Left ventricle myocardium inferior (tissue), 1 donor: ENCODE measurements at regions not wholly inside any gene's neighbourhood (a gene's known extent, or its start where the extent isn't known, plus 50 kb on each side); places are given as distances from the start of the nearest gene placed in this dataset.

ENCODE experiments used
- DNase-seq: peaks from one replicate; pipeline ENCODE4 v3.0.0-alpha.2; 2020
- H3K27ac ChIP-seq: fragments of 200-600 bp; replicated peaks from 2 replicates; pipeline ENCODE4 v1.8.0; 2021
- H3K27me3 ChIP-seq: fragments of 200-600 bp; 2 replicates; pipeline ENCODE4 v1.8.0; 2021; ENCODE audit warnings: low read depth
- H3K36me3 ChIP-seq: fragments of 200-600 bp; 2 replicates; pipeline ENCODE4 v1.8.0; 2021
- H3K4me1 ChIP-seq: fragments of 200-600 bp; 2 replicates; pipeline ENCODE4 v1.8.0; 2021
- H3K4me3 ChIP-seq: fragments of 200-600 bp; 2 replicates; pipeline ENCODE4 v1.8.0; 2021; ENCODE audit warnings: mild to moderate bottlenecking, moderate library complexity
- H3K9me3 ChIP-seq: fragments of 200-600 bp; replicated peaks from 2 replicates; pipeline ENCODE4 v1.8.0; 2021
- CTCF ChIP-seq: fragments of 200-600 bp; IDR thresholded peaks from 2 replicates; pipeline ENCODE4 v1.8.0; 2021; ENCODE audit warnings: antibody characterized with exemption, mild to moderate bottlenecking, borderline replicate concordance
- intact Hi-C: fragments of 100-400 bp; cut with micrococcal nuclease; formaldehyde crosslinking; loops from one replicate; pipeline ENCODE4 v1.11.0; 2022
- donor health status: DM: no; HTN: yes; CAD: no; lungs with severe emphysema.

- intact Hi-C loops = no loop called here
- no peak for DNase-seq
- Histone ChIP-seq H3K9me3 (no peaks in the 10 kb centered on the region), H3K36me3 (no peaks in the 10 kb centered on the region), H3K4me1 (peaks cover 20% of the 10 kb centered on the region), H3K27me3 (no peaks in the 10 kb centered on the region), H3K4me3 (no peak overlapping the region), H3K27ac (no peak overlapping the region)
- no peak for TF ChIP-seq CTCF
These were observed 60.7 kb upstream of the HELT start for GRCh38 chr4:184957446-184958115.

GRCh38 chr4:184958127-184958922, 60.0 kb upstream of the HELT start:
- no peak overlapping the region for H3K4me3 ChIP-seq
- no peaks in the 10 kb centered on the region for H3K27me3 ChIP-seq
- H3K27ac ChIP-seq = no peak overlapping the region
- no peaks in the 10 kb centered on the region for H3K9me3 ChIP-seq
- TF ChIP-seq CTCF = no peak
- intact Hi-C loops = no loop called here
- no peak for DNase-seq
- peaks cover 20% of the 10 kb centered on the region for H3K4me1 ChIP-seq
- no peaks in the 10 kb centered on the region for H3K36me3 ChIP-seq

GRCh38 chr4:184958923-184959210, 59.4 kb upstream of the HELT start:
- Histone ChIP-seq H3K4me3 (no peak overlapping the region), H3K9me3 (no peaks in the 10 kb centered on the region), H3K4me1 (peaks cover 20% of the 10 kb centered on the region), H3K36me3 (no peaks in the 10 kb centered on the region), H3K27ac (no peak overlapping the region), H3K27me3 (no peaks in the 10 kb centered on the region)
- intact Hi-C loops = no loop called here
- no peak for TF ChIP-seq CTCF
- no peak for DNase-seq

GRCh38 chr4:184959309-184959708, 59.0 kb upstream of the HELT start:
- DNase-seq = no peak
- Histone ChIP-seq H3K27ac (no peak overlapping the region), H3K4me3 (no peak overlapping the region), H3K9me3 (no peaks in the 10 kb centered on the region), H3K36me3 (no peaks in the 10 kb centered on the region), H3K4me1 (peaks cover 20% of the 10 kb centered on the region), H3K27me3 (no peaks in the 10 kb centered on the region)
- intact Hi-C loops = no loop called here
- TF ChIP-seq CTCF = no peak

GRCh38 chr4:184959786-184960185, 58.5 kb upstream of the HELT start:
- intact Hi-C loops = no loop called here
- no peak for TF ChIP-seq CTCF

More at GRCh38 chr4:184959786-184960185, 58.5 kb upstream of the HELT start:
- Histone ChIP-seq H3K27ac (no peak overlapping the region), H3K36me3 (no peaks in the 10 kb centered on the region), H3K27me3 (no peaks in the 10 kb centered on the region), H3K4me3 (no peak overlapping the region), H3K4me1 (peaks cover 20% of the 10 kb centered on the region), H3K9me3 (no peaks in the 10 kb centered on the region)
- no peak for DNase-seq
